Brain pericyte (primary cell): ENCODE measurements at regions not wholly inside any gene's neighbourhood (a gene's known extent, or its start where the extent isn't known, plus 50 kb on each side); places are given as distances from the start of the nearest gene placed in this dataset.
"Not testable (repeated sequence)": the region's sequence is repeated elsewhere in the genome, so short reads cannot be mapped to it uniquely, and the experiment has no call there.

Experiments used
- DNase-seq: peaks from one replicate; pipeline ENCODE4 v3.0.0-alpha.2; 2012; ENCODE audit warnings: low read depth, low spot score

DNA sequence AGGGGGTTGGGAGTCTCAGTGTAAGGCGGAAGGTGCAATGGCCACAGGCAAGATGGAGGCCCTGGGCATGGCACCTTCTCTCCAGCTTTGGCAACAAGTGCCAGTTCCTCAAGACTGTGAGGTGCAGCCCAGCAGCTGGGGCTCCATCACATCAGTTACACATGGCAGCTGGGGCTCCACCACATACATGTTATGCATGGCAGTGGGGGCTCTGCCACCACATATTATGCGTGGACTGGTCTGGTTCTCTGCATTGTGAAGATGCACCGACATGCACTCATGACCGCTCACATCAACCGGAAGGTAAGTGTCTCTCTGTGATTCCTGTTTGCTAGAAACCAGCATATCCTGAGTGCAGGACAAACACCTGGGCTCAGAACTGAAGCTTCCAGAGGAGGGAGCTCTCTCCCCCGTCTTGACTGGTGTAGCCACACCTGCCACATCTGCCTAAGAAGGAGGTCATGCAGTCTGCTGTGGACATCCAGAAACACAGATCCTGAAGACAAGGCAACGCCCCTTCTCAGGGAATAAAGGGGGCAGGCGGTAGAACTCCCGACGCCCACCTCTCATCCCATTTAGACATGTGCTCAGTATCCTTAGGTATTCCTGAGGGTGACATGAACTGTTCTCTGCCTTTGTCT is 104.1 kb upstream of the TMPRSS2 start:
- no peak for DNase-seq

DNA sequence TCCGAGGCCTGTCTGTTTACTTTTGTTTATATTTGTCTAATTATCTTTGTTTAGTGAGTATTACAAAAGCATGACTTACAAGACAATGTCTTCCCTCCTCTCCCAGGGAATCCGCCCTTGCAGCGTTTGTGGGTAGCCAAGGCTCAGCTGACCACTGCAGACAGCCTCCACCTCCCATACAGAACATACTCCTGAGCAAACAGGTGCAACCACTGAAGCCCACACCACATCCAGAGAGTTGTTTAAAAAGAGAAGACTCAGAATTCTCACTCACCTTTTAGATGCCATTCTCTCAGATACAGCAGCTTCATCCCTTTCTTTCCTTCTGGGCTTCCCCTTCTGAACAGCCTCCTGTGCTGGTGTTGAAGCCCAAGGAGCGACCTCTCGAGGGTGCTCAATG is 103.5 kb upstream of the TMPRSS2 start:
- no peak for DNase-seq

DNA sequence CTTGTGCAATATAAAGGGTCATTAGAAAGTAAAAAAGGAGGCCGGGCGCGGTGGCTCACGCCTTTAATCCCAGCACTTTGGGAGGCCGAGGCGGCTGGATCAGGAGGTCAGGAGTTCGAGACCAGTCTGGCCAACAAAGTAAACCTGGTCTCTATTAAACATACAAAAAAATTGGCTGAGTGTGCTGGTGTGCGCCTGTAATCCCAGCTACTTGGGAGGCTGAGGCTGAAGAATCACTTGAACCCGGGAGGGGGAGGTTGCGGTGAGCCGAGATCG is 102.8 kb upstream of the TMPRSS2 start:
- DNase-seq: not testable (repeated sequence)

DNA sequence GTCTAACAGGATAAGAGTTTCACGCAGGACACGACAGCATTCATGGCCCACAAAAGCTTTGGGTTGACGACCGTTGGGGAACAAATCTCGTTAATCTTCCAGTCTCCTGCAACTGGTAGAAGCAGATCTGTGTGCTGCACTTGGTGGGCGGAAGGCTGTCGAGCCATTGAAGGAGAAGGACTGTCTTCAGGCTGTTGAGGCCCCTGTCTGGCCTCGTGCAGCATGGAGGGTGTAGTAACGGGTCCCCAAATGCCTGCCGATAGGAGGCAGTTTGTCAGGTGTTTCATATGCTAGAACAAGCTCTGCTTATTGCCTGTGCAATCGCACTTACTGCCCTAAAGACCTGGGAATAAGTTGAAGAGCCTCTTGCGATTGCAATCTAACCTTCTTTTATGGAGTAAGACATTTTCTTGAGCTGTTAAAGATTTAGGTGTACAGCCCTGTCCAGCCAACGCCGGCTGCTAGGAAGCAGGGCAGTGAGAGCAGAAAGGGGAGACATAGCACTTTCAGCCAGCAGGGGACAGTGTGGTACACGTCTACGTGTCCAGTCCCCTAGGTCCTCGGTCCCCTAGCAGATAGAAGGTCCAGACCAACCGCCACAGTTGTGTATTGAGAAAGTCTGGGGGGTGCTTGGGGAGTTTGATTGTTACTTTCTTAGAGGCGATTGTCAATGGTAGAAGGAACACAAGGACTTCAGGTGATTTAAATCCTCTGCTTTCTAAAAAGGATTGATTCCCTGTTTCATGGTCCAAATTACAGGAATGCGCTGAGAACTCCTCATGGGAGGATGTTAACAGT is 102.3 kb upstream of the TMPRSS2 start:
- DNase-seq: no peak

DNA sequence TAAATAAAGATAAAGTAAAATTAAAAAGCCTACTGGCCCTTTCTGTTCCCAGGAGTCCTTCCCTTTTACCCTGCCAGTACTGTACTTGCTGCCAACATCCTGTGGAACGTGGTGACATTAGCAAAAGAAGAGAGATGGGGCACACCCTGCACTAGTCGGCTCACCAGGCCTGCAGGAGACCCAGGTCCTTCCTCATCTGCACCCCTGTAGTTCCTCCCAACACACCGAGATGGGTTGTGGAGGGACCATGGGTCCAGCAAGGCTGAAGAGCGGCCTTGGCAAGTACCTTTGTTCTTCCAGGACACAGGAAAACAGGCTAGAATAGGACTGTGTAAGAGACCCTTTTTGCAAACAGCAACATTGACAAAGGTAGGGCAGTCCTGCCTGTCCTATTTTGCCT is 98.7 kb upstream of the TMPRSS2 start:
- no peak for DNase-seq

DNA sequence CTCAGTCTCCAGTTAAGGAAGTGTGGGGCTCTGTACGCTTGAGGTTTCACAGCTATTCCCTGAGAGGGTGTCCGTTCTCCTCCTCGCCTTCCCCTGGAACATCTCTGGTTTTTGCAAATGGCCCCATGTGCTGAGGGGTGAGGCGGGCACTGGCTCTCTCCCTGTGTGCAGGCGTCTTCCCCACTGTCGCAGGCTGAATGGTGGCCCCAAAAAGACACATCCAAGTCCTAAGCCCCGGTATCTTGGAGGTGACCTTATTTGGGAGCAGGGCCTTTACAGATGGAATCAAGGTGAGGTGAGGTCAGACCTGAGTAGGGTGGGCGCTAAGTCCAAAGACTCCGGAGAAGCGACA is 98.0 kb upstream of the TMPRSS2 start:
- no peak for DNase-seq

DNA sequence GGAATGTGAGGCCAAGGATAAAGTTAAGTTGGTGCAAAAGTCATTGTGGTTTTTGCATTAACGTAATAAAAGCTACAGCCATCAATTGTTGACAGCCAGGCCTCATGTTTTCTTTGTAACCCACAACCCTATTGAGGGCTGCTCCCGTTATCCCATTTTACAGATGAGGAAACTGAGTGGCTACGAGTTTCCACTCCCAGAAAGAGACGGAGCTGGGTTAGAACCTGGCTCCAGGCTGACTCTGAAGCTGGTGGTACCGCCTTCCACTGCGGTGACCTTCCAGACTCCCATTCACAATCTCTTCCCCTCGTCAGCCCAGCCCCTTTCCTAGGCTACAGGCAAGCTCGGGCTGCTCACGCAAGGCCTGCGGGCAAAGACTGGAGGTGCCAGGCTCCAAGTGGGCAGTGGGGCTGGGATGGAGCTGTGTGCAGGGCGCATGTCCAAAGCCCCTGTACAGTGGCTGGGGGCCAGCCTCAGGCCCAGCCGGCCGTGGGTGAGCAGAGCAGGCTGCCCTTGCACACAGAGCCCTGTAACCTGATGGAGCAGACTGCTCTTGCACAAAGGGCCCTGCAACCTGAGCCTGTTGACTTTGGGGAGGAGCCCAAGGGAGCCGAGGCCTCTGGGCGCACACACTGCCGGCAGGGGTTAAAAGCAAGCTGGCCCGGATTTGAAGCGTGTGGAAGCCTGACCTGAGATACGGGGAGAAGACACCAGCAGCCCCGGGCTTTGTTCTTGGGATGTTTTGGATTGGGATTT is 97.4 kb upstream of the TMPRSS2 start:
- DNase-seq: no peak

DNA sequence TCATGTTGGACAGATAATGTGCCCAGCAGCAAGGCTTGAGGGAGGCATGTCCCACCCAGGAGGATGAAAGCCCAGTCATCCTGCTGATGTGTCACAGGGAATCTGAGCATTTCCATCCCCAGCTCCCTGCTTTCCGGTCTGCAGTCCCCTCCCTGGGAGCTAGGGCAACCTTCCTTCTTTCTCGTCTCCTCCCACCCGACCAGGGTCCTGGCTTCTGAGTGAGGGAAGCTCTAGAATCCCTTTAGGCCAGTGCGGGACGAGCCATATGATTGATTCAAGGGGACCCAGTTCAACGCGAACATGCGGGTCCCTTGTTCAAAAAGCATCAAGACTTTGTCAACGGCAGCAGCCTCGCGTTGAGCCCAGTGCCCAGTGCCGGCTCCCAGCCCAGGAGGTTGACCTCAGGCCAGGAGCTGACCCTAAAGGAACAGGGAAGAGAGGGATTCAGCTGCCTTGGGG is 96.7 kb upstream of the TMPRSS2 start:
- no peak for DNase-seq

DNA sequence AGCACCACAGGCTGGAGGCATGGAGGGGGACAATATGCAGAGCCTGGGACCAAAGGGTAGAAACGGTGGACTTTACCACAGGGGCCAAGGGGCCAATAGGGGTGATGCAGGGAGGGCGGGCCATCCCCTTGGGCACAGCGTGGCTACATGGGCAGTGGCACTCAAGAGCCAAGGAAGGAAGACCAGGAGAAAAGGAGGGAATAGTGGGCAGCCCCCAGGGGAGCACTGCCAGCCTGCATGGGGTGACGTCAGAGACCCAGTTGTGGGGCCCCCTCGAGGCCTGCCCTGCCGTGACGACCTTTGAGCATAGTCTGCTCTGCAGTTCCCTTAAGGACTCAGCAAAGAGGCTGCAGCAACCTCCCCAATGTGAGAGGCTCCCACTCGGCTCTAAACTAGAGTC is 95.5 kb upstream of the TMPRSS2 start:
- DNase-seq: no peak

DNA sequence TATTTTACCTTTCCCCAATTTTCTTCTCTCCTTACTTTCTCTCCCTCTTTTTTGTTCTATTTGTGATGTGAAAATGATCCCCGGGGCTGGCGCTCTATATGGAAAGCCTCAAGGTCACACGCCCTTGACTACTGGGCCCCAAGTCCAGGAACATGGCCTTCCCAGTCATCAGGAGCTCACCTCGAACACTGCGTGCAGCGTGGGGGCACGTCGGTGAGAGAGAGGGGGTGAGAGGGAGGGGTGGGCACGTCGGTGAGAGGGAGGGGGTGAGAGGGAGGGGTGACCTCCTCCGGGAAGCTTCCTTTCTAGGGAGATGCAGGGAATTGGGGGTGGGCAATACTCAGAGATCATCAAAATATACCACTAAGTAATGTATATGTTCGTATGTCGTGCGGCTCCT is 94.6 kb upstream of the TMPRSS2 start:
- no peak for DNase-seq

DNA sequence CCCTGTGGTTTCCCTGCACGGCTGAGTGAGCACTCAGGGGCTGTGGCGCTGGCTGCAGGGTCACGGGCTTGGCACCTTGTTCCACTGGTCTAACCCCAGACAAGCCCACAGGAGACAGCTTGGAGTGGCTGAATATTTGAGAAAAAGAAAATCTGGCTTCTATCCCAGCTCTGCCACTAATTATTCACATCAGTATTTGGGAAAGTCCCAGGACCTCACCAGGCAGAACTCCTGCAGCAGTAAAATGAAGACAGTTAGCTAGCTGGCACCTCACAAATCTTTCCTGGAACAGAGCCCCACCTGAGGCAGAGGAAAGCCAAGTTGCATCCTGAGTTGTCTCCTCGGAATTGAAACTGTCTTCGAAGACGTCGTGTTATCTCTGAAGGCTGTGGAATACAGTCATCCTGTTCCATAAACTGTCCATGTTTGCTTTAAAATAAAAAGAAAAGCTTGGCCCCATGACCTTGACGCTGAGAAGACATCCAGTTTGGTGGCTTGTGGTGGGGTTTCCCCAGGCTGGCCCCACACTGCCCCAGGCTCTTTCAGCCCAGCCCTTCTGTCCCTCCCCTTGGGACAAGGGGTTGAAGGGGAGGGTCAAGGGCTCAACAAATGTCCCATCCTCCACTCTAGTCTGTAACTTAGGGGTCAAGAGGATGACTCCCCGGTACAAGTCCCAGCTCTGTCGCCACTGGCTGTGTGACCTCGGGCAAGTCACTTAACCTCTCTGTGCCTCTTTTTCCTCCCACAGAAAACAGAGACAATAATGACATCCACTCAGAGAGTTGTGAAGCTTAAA is 93.8 kb upstream of the TMPRSS2 start:
- DNase-seq: no peak

DNA sequence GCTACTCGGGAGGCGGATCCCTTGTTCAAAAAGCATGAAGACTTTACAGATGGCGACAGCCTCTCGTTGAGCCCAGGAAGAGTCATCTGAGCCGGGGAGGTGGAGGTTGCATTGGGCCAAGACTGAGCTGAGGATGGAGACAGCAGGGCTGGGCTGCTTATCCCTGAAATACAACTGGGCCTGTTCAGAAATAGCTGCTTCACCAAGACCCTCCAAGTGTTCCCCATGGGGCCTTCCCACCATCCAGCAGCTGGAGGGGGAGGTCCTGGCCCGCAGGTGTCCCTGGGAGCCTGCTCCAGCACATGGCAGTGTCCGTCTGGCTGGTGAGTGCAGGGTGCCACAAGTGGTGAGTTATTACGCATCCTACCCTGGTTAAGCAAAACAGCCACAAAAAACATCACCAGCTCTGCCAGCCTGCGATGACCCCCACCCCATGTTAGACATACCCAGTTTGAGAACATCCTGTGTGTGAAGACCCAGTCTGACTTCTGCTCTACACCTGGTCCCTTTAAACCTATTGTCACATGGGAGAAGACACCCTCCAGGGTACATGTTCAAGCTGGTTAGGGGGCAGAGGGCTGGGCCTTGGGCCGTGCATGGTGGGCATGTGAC is 93.1 kb upstream of the TMPRSS2 start:
- no peak for DNase-seq

DNA sequence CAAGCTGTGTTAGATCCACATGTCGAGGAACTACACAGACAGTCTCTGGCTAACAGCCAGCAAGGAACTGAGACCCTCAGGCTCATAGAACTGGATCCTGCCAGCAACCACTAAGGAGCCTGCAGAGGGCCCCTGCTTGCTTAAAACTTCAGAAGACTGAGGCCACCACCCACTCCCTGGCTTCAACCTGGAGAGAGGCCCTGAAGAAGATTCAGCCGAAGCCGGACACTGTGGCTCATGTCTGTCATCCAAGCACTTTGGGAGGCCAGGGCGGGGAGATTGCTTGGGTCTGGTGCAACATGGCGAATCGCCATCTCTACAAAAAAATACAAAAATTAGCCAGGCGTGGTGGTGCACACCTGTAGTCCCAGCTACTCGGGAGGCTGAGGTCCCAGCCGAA is 92.6 kb upstream of the TMPRSS2 start:
- DNase-seq: no peak

DNA sequence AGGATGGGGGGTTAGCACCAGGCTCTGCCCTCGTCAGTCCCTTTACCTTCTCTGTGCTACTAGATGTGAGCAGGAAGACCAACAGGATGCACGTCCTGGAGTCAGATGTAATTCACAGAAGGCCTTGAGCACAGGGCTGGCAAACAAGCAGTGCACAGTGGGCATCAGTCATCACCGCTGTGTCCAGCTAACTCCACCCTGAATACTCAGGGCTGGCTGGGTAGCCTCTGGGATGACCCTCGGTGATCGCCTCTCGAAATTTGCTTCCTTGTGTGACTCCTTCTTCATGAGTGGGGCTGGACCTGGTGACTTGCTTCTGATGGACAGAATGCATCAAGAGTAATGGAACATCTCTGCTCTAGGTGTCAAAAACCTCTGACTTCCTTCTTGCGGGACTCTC is 92.2 kb upstream of the TMPRSS2 start:
- DNase-seq: no peak

DNA sequence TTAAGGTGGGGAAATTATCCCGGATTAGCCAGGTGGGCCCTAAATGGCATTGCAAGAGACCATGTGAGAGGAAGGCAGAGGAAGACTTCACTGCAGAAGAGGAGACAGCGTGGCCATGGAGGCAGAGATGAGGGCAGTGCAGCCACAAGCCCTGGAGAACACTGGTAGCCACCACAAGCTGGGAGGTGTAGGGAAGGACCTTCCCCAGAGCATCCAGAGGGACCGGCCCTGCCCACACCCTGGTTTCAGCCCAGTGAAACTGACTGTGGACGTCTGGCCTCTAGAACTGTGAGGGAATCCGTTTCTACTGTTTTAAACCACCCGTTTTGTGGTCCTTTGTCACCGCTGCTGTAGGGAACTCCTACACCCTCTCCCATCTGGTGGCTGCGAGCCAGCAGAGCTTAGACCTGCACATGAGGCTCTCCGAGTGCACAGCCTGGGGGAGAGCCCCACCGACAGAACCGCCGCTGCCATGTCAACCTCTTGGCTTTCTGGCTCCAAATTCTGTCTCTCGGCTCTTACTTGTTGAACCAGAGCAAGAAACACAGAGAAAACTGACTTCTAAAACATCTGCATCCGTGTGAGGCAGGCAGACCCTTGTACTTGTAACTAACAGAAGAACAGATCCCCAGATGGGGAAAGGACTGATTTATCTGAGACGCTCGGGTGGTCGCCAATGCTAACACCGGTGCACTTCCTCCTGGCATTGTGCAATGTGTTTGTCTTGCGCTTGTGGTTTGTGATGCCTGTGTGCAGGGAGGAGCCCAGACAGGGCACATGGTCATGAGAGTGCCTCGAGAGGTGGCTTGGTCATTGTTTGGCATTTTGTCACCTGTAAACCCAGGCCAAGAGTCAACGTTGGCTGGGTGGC is 90.8 kb upstream of the TMPRSS2 start:
- no peak for DNase-seq

DNA sequence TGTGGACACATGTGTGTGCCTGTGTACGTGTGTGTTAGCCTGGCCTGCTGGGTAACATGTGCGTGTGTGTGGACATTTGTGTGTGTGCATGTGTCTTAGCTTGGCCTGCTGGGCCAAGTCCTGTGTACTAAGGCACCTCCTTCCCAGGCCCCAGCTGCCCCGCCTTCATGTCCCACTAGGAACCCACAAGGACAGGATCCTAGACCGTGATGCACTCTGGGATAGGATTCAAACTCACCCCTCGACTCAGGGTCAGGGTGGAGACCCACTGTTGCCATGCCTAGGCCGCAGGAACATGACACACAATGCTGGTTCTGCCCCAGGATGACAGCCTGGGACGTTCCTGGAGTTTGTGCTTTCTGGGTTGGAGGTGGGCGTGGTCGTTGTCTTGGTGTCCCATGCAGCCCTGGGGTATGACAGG is 89.9 kb upstream of the TMPRSS2 start:
- no peak for DNase-seq

DNA sequence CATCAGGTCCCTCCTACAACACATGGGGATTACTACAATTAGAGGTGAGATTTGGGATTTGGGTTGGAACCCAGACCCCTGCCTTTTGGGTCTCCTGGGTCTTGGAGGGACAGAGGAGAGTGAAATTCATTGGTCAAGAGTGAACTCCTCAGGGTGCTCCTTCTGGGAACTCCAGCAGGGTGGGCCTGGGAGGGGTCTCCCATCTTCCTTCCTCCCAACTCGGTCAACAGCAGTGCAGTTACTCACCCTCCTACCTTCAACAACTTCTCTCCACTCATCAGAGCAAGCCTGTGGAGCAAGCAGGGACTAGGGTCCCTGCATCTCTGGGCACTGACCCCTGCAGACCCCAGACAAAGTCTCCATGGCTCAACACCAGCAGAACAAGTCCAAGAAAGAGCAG is 89.3 kb upstream of the TMPRSS2 start:
- no peak for DNase-seq

DNA sequence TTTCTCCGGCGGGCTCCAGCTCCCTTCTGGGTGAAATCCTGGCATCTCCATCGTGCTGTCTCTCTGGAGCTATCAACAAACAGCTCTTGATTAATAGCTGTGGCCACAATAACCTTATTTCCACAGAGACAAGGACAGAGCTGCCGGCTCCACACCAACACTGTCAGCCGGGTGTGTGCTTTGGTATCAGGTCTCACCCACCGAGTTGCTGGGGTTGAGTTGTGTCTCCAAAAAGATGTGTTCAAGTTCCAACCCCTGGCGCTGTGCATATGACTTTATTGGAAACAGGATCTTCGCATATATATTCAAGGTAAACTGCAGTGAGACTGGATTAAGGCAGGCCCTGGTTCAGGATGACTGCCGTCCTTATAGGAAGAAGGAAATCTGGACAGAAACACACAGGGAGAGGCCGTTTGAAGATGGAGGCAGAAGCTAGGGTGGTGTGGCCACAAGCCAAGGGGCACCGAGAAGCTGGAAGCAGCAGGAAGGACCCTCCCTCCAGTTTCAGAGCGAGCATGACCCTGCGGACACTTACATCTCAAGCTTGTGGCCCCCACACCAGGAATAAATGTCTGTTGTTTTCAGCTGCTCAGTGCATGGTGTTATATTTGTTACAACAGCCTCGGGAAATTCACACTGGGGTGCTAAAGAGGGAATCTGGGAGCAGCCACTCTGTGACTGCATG is 88.4 kb upstream of the TMPRSS2 start:
- DNase-seq: no peak

DNA sequence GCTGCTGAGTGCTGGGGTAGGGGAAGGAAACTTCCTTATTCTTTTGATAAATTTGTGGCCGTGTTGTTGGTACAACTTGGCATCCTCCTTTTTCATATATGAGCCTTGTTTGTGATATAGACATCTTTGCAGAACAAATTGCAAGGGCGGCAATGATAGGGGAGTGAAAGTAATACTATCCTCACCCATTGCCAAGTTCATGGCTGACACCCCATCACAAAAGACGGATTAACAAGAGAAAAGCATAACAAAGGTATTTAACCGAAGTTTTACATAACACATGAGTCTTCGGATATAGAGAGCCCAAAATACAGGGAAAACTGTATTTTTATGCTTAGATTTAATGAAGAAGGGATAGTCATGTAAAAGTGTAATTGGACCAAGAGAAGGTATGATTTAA is 86.3 kb upstream of the TMPRSS2 start:
- no peak for DNase-seq

DNA sequence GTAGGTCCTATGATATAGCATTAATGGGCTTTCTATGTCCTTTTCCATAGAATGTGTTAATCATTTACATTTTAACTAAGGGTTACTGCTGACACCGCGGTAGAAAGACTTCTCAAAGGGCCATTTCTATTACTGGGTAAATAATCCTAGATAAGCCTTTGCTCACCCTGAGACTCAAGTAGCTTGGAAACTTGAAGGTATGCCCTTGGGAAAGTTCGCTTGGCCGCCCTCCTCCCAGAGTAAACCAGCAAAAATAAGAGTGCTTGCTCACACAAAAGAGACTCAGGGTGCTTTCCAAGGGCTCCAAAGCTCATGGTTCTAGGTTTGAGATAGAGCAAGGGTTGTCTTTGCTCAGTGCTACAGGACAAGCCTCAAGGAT is 85.8 kb upstream of the TMPRSS2 start:
- no peak for DNase-seq
